Cardiac muscle cell (in vitro differentiated cells and primary cell): ENCODE measurements at regions not wholly inside any gene's neighbourhood (a gene's known extent, or its start where the extent isn't known, plus 50 kb on each side); places are given as distances from the start of the nearest gene placed in this dataset.

ENCODE experiments used
- DNase-seq, 2 donors: peaks; one replicate each; pipeline versions ENCODE4 v3.0.0 to v3.0.0-alpha.2; 2010 to 2017; ENCODE audit warnings: low read depth in 1 of 2, low spot score in 1 of 2
- H3K27ac ChIP-seq: fragments of 200-600 bp; sonication (generic); 2 replicates; pipeline ENCODE4 v1.5.1; 2016
- H3K27me3 ChIP-seq: fragments of 200-600 bp; sonication (generic); 2 replicates; pipeline ENCODE4 v1.6.0; 2016; ENCODE audit warnings: control low read depth
- H3K36me3 ChIP-seq: fragments of 200-600 bp; sonication (generic); 2 replicates; pipeline ENCODE4 v1.5.1; 2016; ENCODE audit warnings: control low read depth
- H3K4me1 ChIP-seq: fragments of 200-600 bp; sonication (generic); 2 replicates; pipeline ENCODE4 v1.8.1; 2017; ENCODE audit warnings: low read depth, mild to moderate bottlenecking, mixed run types
- H3K4me3 ChIP-seq: fragments of 200-600 bp; sonication (generic); 2 replicates; pipeline ENCODE4 v1.5.1; 2016; ENCODE audit warnings: mild to moderate bottlenecking
- H3K9me3 ChIP-seq: fragments of 200-600 bp; sonication (generic); 2 replicates; pipeline ENCODE4 v1.5.1; 2017; ENCODE audit warnings: low read depth, mild to moderate bottlenecking, control low read depth
- TF ChIP-seq, protein P1 (sequence below): IDR thresholded peaks from 2 replicates; pipeline ENCODE4 v1.5.1; 2012; ENCODE audit warnings: low read depth, mild to moderate bottlenecking, low read length

DNA sequence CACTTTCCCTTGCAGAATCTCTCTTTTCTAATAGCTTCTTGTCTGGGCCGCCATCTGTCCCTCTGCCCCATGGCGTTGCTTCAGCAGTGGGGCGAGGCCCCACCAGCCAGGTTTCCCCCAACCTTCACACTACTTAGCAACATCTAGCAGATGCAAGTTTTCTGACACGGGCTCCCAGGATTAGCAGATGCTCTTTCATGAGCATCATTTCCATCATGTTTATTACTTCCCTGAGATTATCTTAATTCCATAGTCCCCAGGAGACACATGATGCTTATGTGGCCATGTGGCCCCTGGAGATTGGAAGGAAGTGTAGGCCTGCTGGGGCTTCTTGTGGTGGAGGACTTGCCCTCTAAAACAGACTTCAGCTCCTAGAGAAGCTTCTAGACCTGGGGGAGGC lies 102.0 kb upstream of the MYL2 start:
- DNase-seq: no peak
- H3K36me3 ChIP-seq: no peaks in the 10 kb centered on the region
- H3K27me3 ChIP-seq: peaks cover 23% of the 10 kb centered on the region
- TF ChIP-seq, protein P1, sequence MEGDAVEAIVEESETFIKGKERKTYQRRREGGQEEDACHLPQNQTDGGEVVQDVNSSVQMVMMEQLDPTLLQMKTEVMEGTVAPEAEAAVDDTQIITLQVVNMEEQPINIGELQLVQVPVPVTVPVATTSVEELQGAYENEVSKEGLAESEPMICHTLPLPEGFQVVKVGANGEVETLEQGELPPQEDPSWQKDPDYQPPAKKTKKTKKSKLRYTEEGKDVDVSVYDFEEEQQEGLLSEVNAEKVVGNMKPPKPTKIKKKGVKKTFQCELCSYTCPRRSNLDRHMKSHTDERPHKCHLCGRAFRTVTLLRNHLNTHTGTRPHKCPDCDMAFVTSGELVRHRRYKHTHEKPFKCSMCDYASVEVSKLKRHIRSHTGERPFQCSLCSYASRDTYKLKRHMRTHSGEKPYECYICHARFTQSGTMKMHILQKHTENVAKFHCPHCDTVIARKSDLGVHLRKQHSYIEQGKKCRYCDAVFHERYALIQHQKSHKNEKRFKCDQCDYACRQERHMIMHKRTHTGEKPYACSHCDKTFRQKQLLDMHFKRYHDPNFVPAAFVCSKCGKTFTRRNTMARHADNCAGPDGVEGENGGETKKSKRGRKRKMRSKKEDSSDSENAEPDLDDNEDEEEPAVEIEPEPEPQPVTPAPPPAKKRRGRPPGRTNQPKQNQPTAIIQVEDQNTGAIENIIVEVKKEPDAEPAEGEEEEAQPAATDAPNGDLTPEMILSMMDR: no peak
- no peak overlapping the region for H3K27ac ChIP-seq
- H3K4me1 ChIP-seq: peaks cover 4% of the 10 kb centered on the region
- no peaks in the 10 kb centered on the region for H3K9me3 ChIP-seq
- no peak overlapping the region for H3K4me3 ChIP-seq

DNA sequence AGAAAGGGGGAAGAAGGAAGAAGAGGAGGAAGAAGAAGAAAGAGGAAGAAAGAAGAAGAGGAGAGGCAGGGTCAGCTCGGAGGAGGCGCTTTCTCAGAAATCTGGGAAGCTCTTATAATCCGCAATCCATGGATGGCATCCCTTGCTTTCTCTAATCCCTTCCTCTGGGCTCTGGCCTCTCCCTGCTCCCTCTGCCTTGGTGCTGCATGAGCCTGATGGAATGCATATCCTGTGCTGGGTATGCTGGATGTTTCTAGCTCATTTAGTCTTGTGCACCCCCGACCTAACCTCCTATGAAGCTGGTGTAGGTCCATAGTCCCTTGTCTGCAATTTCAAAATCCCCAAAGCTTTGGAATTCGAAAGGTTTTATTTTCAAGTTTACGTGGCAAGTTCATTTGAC lies 94.2 kb upstream of the MYL2 start:
- DNase-seq: no peak
- TF ChIP-seq, protein P1: no peak
- Histone ChIP-seq H3K27me3 (peaks cover 22% of the 10 kb centered on the region), H3K9me3 (no peaks in the 10 kb centered on the region), H3K27ac (no peak overlapping the region), H3K4me1 (no peaks in the 10 kb centered on the region), H3K36me3 (no peaks in the 10 kb centered on the region), H3K4me3 (no peak overlapping the region)

DNA sequence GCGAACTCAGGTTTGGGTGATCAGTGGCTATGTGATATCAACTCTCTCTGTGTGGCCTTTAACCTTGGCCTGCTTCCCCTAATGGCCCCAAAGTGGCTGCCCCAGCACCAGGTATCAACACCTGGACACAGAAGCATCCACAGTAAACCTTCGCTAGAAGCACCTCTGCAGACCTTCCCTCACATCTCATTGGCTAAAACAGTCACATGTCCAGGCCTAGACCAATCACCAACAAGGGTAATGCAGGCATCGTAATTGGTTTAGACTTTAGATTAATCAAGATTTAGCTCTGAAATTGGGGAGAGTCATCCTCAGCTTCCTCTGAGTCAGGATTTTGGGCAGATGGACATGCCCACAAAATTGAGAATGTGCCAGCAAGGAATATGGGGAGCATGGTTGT lies 92.5 kb upstream of the MYL2 start:
- Histone ChIP-seq H3K9me3 (no peaks in the 10 kb centered on the region), H3K27me3 (peaks cover 18% of the 10 kb centered on the region), H3K27ac (no peak overlapping the region), H3K4me1 (no peaks in the 10 kb centered on the region), H3K36me3 (no peaks in the 10 kb centered on the region), H3K4me3 (no peak overlapping the region)
- TF ChIP-seq, protein P1: no peak
- DNase-seq: no peak

DNA sequence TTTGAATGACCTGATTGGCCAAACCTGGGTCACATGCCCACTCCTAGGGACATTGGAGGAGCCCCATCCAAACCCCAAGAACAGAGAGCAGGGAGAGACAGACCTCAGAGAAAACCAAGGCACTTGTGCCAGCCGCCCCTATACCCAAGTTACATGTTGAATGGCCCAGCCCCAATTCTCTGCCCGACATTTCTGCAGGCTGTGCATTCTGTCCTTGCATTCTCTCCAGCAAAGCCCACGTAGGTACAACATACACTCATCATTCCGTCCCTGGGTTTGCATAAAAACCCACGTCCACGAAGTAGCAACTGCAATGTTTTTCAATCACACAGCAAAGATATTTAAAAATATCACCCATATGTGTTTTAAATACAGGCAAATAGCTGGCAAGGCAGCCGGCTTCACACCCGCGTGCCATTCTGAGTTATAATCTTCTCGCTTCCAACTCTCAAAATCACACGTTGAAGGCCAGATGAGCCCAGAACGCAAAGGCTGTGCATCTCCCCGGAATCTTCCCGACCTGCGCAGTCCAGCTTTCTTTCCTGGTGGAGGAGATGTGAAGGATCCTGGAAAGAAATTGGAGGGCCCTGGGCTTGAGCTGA lies 91.7 kb upstream of the MYL2 start:
- H3K4me3 ChIP-seq: no peak overlapping the region
- no peak overlapping the region for H3K27ac ChIP-seq
- H3K4me1 ChIP-seq: no peaks in the 10 kb centered on the region
- H3K9me3 ChIP-seq: no peaks in the 10 kb centered on the region
- no peaks in the 10 kb centered on the region for H3K36me3 ChIP-seq
- no peak for DNase-seq
- TF ChIP-seq, protein P1: no peak
- H3K27me3 ChIP-seq: peaks cover 10% of the 10 kb centered on the region

DNA sequence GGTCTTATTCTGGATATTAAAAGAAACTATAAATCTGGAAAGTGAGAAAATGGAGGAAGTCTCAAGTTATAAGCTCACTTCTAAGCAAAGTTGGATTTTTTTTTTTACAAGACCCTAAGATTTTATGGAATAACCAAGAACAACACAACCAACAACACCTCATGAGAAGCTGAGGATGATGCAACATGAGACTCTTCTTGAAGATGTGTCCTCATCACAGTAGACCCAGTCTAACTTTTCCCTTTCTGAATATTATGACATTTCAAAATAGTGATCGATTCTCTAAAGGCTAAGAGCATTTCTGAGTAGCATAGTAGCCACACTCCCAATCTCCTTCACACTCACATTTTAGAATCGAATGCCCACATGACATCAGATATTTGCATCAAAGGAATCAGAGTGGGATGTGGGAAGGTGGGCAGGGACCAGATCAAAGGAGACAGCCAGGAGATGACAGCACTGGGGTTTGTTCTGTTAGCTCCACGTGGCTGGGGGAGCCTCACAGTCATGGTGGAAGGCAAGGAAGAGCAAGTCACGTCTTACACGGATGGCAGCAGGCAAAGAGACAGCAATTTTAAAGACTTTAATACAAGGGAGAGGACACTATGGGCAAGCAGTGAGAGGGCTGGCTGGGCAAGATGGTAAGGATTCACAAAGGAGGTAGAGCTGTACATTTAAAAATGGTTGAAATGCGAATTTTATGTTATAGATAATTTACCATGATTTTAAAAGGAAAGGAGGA lies 90.7 kb upstream of the MYL2 start:
- no peak overlapping the region for H3K27ac ChIP-seq
- TF ChIP-seq, protein P1: no peak
- H3K4me3 ChIP-seq: no peak overlapping the region
- no peaks in the 10 kb centered on the region for H3K9me3 ChIP-seq
- no peak for DNase-seq
- no peaks in the 10 kb centered on the region for H3K4me1 ChIP-seq
- peaks cover 3% of the 10 kb centered on the region for H3K27me3 ChIP-seq
- H3K36me3 ChIP-seq: no peaks in the 10 kb centered on the region
